Tibial artery (tissue), 4 donors: ENCODE measurements at regions not wholly inside any gene's neighbourhood (a gene's known extent, or its start where the extent isn't known, plus 50 kb on each side); places are given as distances from the start of the nearest gene placed in this dataset.

Source experiments
- DNase-seq, 2 donors: peaks; one replicate each; pipeline ENCODE4 v3.0.0-alpha.2; 2019
- H3K27ac ChIP-seq, 2 donors: fragments of 200-600 bp; sonication (generic) in 1 of 2; 1 replicate in 1 of 2; 2 replicates in 1 of 2; pipeline ENCODE4 v1.5.1; 2018 to 2019; ENCODE audit warnings: mild to moderate bottlenecking in 1 of 2
- H3K27me3 ChIP-seq, 2 donors: fragments of 200-600 bp; sonication (generic) in 1 of 2; one replicate each; pipeline versions ENCODE4 v1.5.1 to v1.6.0; 2016 to 2019
- H3K36me3 ChIP-seq, 3 donors: fragments of 200-600 bp; sonication (generic) in 2 of 3; one replicate each; pipeline ENCODE4 v1.5.1; 2016 to 2019; ENCODE audit warnings: mild to moderate bottlenecking in 2 of 3
- H3K4me1 ChIP-seq, 4 donors: fragments of 200-600 bp; sonication (generic) in 2 of 4; 1 replicate in 3 of 4; 2 replicates in 1 of 4; pipeline ENCODE4 v1.5.1; 2016 to 2019
- H3K4me3 ChIP-seq, 2 donors: fragments of 200-600 bp; sonication (generic) in 1 of 2; 1 replicate in 1 of 2; 2 replicates in 1 of 2; pipeline ENCODE4 v1.5.1; 2018 to 2019; ENCODE audit warnings: mild to moderate bottlenecking in 2 of 2
- H3K9me3 ChIP-seq, 3 donors: fragments of 200-600 bp; sonication (generic) in 1 of 3; one replicate each; pipeline ENCODE4 v1.5.1; 2016 to 2019
- CTCF ChIP-seq, 2 experiments: fragments of 200-600 bp in 1 of 2; fragments of 450-650 bp in 1 of 2; IDR thresholded peaks; one replicate each; pipeline ENCODE4 v1.5.1; 2017 to 2019; ENCODE audit warnings: antibody characterized with exemption in 2 of 2, mild to moderate bottlenecking in 1 of 2, moderate library complexity in 1 of 2
- intact Hi-C: fragments of 100-400 bp; cut with DNase I; formaldehyde crosslinking; loops from one replicate; pipeline ENCODE4 v1.15.0; 2023; ENCODE audit warnings: low total_unique reads

DNA sequence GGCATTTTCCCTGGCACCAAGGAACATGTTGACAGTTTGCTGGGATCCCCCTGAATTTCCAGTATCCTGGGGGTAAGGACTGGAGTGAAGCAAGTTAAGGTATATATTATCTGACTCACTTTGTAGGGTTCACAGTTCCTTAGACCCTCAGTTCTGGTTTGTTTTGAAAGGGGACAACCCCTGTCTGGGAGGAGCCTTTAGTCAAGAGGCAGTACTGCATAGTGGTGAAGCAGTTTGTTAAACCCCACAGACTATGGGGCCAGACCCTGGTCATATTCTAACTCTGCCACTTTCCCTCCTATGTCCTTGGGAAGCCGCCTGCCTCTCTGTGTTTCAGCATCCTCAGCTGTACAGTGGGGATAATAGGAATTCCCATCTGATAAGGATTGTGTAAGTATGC lies 145.5 kb upstream of the ZFHX3 start:
- DNase-seq = no peak
- Histone ChIP-seq H3K36me3 (no peaks in the 10 kb centered on the region), H3K4me3 (no peak overlapping the region), H3K4me1 (peaks cover 0 to 4% (median 0%) of the 10 kb centered on the region in 4 donors), H3K27ac (no peak overlapping the region), H3K27me3 (no peaks in the 10 kb centered on the region), H3K9me3 (no peaks in the 10 kb centered on the region)
- TF ChIP-seq CTCF (IDR thresholded peaks at IDR 0.05) = no peak
- intact Hi-C loops = loop anchor here (10.0 kb wide), 1 partner anchor 689 kb away; no protein-coding TSS in a partner anchor

DNA sequence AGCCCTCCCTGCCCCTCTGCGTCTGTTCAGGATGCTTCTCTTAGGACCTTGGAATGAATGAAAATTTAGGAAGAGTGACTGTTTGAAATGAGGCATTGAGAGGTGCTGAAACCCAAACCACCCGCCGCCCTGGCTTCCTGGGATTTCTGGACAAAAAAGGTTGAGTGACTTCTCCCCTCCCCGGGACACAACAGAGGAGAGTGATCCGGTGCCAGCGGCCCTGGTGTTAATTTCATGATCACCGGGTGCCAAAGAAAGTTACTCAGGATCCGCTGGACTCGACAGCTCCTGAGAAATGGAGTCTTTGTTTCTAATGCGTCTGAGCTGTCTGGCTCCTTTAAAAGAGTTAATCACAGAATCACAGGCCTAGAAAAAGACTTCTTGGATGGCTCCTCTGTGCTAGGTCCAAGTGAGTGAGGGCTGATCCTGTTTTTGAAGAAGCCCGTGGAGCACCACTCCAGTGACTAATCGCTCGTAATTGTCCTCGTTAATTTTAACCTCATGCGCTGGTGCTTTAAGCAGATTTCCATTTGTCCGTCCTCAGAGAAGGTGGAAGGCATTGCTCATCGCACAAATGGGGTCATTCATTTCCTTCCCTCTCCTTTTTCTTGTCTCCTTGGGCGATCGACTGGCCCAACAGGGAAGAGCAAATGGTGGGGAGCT lies 144.4 kb upstream of the ZFHX3 start:
- H3K9me3 ChIP-seq = no peaks in the 10 kb centered on the region
- TF ChIP-seq CTCF (IDR thresholded peaks at IDR 0.05) = no peak
- DNase-seq = no peak
- H3K27ac ChIP-seq = no peak overlapping the region
- no peak overlapping the region for H3K4me3 ChIP-seq
- no peaks in the 10 kb centered on the region for H3K27me3 ChIP-seq
- intact Hi-C loops = loop anchor here (10.0 kb wide), 1 partner anchor 688 kb away; no protein-coding TSS in a partner anchor
- no peaks in the 10 kb centered on the region for H3K36me3 ChIP-seq
- H3K4me1 ChIP-seq = peaks cover 0 to 4% (median 0%) of the 10 kb centered on the region in 4 donors

DNA sequence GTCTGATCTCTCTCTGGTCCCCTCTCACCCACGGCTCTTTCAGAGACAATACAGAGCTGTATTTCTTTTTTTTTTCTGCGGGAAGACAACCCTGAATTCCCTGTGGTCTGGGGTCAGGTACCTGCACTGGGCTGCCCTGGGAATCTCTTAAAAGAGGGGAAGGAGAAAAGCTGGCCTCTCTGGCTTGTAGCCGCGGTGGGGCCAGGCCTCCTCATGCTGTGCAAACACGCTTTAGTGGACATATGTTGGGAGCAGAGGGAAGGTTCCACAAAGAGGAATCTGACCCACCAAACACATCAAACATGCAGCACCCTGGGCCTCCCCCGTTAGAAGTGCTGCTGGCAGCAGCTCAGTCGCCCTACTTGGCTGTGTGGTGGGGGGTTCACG lies 143.7 kb upstream of the ZFHX3 start:
- Histone ChIP-seq H3K27ac (no peak overlapping the region), H3K9me3 (no peaks in the 10 kb centered on the region), H3K4me1 (peaks cover 0 to under 1% (median 0%) of the 10 kb centered on the region in 4 donors), H3K4me3 (no peak overlapping the region), H3K36me3 (no peaks in the 10 kb centered on the region), H3K27me3 (no peaks in the 10 kb centered on the region)
- no peak for TF ChIP-seq CTCF (IDR thresholded peaks at IDR 0.05)
- intact Hi-C loops = loop anchor here (10.0 kb wide), 1 partner anchor 687 kb away; no protein-coding TSS in a partner anchor
- DNase-seq = no peak

GRCh38 chr16:73190688-73191659 lies 143.0 kb upstream of the ZFHX3 start:
- Histone ChIP-seq H3K9me3 (no peaks in the 10 kb centered on the region), H3K27me3 (no peaks in the 10 kb centered on the region), H3K4me1 (no peaks in the 10 kb centered on the region), H3K4me3 (no peak overlapping the region), H3K27ac (no peak overlapping the region), H3K36me3 (no peaks in the 10 kb centered on the region)
- intact Hi-C loops = loop anchor here (10.0 kb wide), 1 partner anchor 686 kb away; no protein-coding TSS in a partner anchor
- DNase-seq = no peak
- no peak for TF ChIP-seq CTCF (IDR thresholded peaks at IDR 0.05)

- no peaks in the 10 kb centered on the region for H3K36me3 ChIP-seq
- H3K4me3 ChIP-seq = no peak overlapping the region
- TF ChIP-seq CTCF (IDR thresholded peaks at IDR 0.05) = no peak
- H3K27me3 ChIP-seq = no peaks in the 10 kb centered on the region
- no peaks in the 10 kb centered on the region for H3K9me3 ChIP-seq
- intact Hi-C loops = loop anchor here (10.0 kb wide), 1 partner anchor 685 kb away; no protein-coding TSS in a partner anchor
- H3K27ac ChIP-seq = no peak overlapping the region
- H3K4me1 ChIP-seq = no peaks in the 10 kb centered on the region
- no peak for DNase-seq
Measured at GRCh38 chr16:73190256-73190655, 142.3 kb upstream of the ZFHX3 start.
